ENCODE measurements at regions not wholly inside any gene's neighbourhood (a gene's known extent, or its start where the extent isn't known, plus 50 kb on each side); places are given as distances from the start of the nearest gene placed in this dataset.

DNA sequence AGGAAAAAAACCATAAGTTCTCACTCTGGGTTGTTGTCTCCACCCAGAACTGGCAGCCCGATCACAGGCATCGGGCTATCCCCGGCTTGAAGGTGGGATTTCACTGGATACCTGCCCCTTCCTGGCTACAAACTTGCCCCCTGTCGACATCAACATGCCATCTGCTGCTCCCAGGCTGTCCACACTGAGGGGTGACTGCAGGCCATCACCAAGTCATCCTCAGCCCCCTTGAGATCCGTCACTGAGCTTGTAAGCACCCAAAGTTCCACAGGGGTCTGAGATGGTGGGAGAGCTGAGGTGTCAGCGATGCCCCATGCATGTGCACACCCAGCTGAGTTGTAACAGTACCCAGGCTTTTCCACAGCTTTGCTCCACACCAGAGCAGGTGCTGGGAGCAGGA is 211.0 kb downstream of the AMY1C start:
- Mint-ChIP-seq H3K27me3 (ENCODE audit: insufficient read depth, low read depth) (no peaks in the 10 kb centered on the region), H3K9me3 (no peaks in the 10 kb centered on the region), H3K36me3 (no peaks in the 10 kb centered on the region), H3K27ac (no peak overlapping the region), H3K4me1 (no peaks in the 10 kb centered on the region), H3K4me3 (no peak overlapping the region)
- Histone ChIP-seq H3K27ac (no peak overlapping the region), H3K4me3 (no peak overlapping the region), H3K9ac (no peak overlapping the region), H3F3A (ENCODE audit: low read depth) (no peaks in the 10 kb centered on the region), H3K36me3 (no peaks in the 10 kb centered on the region), H2AFZ (replicated peaks) (no peak overlapping the region), H4K20me1 (ENCODE audit: low read depth) (no peaks in the 10 kb centered on the region), H3K4me1 (no peaks in the 10 kb centered on the region), H3K9me3 (ENCODE audit: low read depth) (no peaks in the 10 kb centered on the region), H3K27me3 (no peaks in the 10 kb centered on the region), H3K4me2 (no peak overlapping the region), H3K79me2 (ENCODE audit: low read depth) (no peaks in the 10 kb centered on the region)
- DNase-seq (ENCODE audit: low spot score): no peak
- no peak for TF ChIP-seq EZH2phosphoT487 (IDR thresholded peaks at IDR 0.05)
- TF ChIP-seq, protein P1, sequence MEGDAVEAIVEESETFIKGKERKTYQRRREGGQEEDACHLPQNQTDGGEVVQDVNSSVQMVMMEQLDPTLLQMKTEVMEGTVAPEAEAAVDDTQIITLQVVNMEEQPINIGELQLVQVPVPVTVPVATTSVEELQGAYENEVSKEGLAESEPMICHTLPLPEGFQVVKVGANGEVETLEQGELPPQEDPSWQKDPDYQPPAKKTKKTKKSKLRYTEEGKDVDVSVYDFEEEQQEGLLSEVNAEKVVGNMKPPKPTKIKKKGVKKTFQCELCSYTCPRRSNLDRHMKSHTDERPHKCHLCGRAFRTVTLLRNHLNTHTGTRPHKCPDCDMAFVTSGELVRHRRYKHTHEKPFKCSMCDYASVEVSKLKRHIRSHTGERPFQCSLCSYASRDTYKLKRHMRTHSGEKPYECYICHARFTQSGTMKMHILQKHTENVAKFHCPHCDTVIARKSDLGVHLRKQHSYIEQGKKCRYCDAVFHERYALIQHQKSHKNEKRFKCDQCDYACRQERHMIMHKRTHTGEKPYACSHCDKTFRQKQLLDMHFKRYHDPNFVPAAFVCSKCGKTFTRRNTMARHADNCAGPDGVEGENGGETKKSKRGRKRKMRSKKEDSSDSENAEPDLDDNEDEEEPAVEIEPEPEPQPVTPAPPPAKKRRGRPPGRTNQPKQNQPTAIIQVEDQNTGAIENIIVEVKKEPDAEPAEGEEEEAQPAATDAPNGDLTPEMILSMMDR (IDR thresholded peaks at IDR 0.05): no peak
- TF ChIP-seq EZH2 (IDR thresholded peaks at IDR 0.05): no peak

DNA sequence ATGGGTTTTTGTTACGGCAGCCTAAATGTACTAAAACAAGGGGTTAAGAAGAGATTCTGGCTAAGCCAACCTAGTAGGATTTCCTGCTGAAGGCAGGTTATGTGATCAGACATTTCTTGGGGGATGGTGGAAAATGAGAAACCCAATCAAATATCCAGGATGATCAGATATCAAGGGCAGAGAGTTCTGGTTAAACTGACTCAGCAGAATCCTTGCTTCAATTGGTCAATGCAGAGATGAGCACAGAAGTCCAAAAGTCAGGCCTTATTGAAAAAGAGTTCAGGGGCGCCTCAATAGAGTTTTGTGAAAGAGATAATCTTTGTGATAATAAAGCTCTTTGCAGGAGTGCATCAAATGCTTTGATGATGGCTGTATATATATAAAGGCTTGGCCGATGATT is 237.1 kb downstream of the AMY1C start:
- Histone ChIP-seq H3K27me3 (no peaks in the 10 kb centered on the region), H4K20me1 (ENCODE audit: low read depth) (no peaks in the 10 kb centered on the region), H3K9me3 (ENCODE audit: low read depth) (no peaks in the 10 kb centered on the region), H3K79me2 (ENCODE audit: low read depth) (no peaks in the 10 kb centered on the region), H3K4me1 (no peaks in the 10 kb centered on the region), H3K36me3 (no peaks in the 10 kb centered on the region), H3K4me2 (no peak overlapping the region), H3K27ac (no peak overlapping the region), H3K9ac (no peak overlapping the region), H2AFZ (replicated peaks) (no peak overlapping the region), H3F3A (ENCODE audit: low read depth) (no peaks in the 10 kb centered on the region), H3K4me3 (no peak overlapping the region)
- no peak overlapping the region for H3K4me3 Mint-ChIP-seq
- H3K27ac Mint-ChIP-seq: no peak overlapping the region
- DNase-seq (ENCODE audit: low spot score): no peak
- H3K27me3 Mint-ChIP-seq (ENCODE audit: insufficient read depth, low read depth): no peaks in the 10 kb centered on the region
- H3K4me1 Mint-ChIP-seq: no peaks in the 10 kb centered on the region
- H3K9me3 Mint-ChIP-seq: no peaks in the 10 kb centered on the region
- no peaks in the 10 kb centered on the region for H3K36me3 Mint-ChIP-seq
- TF ChIP-seq, protein P1 (IDR thresholded peaks at IDR 0.05): no peak
- TF ChIP-seq EZH2phosphoT487 (IDR thresholded peaks at IDR 0.05): no peak

DNA sequence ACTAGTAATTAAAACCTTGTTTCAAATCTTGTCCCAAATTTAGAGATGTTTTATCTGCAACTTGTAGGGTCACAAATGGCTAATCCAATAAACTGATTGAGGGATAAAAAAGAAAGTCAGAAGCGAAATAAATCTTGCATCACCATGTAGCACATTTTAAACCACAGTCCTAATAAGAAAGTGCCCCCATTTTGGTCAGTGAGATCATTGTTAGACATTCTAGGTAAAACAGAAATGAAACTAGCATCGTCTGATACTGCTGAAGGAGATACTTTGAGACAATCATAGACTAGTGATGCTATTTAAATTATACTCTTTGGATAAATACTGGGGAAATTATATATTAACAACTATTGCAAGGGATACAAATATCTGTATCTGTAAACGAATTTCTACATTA is 247.9 kb downstream of the AMY1C start:
- no peaks in the 10 kb centered on the region for H3F3A ChIP-seq (ENCODE audit: low read depth)
- H3K4me2 ChIP-seq: no peak overlapping the region
- no peaks in the 10 kb centered on the region for H3K9me3 Mint-ChIP-seq
- DNase-seq (ENCODE audit: low spot score): no peak
- TF ChIP-seq EZH2phosphoT487 (IDR thresholded peaks at IDR 0.05): no peak
- no peak for TF ChIP-seq EZH2 (IDR thresholded peaks at IDR 0.05)
- TF ChIP-seq, protein P1 (IDR thresholded peaks at IDR 0.05): no peak
- H3K9ac ChIP-seq: no peak overlapping the region
- no peaks in the 10 kb centered on the region for H3K9me3 ChIP-seq (ENCODE audit: low read depth)
- H4K20me1 ChIP-seq (ENCODE audit: low read depth): no peaks in the 10 kb centered on the region
- no peaks in the 10 kb centered on the region for H3K36me3 Mint-ChIP-seq
- H3K36me3 ChIP-seq: no peaks in the 10 kb centered on the region
- no peak overlapping the region for H3K27ac Mint-ChIP-seq
- H2AFZ ChIP-seq (replicated peaks): no peak overlapping the region
- H3K4me1 Mint-ChIP-seq: no peaks in the 10 kb centered on the region
- H3K4me3 Mint-ChIP-seq: no peak overlapping the region
- H3K79me2 ChIP-seq (ENCODE audit: low read depth): no peaks in the 10 kb centered on the region
- H3K27me3 Mint-ChIP-seq (ENCODE audit: insufficient read depth, low read depth): no peaks in the 10 kb centered on the region
- no peak overlapping the region for H3K27ac ChIP-seq
- H3K4me1 ChIP-seq: no peaks in the 10 kb centered on the region
- H3K4me3 ChIP-seq: no peak overlapping the region
- no peaks in the 10 kb centered on the region for H3K27me3 ChIP-seq
